DLD1 (cell line): ENCODE measurements at regions not wholly inside any gene's neighbourhood (a gene's known extent, or its start where the extent isn't known, plus 50 kb on each side); places are given as distances from the start of the nearest gene placed in this dataset.

Experiments used
- in situ Hi-C: cut with HindIII; loops from 2 replicates; pipeline ENCODE4 v1.10.0; 2017; ENCODE audit warnings: low sequenced_read_pairs

DNA sequence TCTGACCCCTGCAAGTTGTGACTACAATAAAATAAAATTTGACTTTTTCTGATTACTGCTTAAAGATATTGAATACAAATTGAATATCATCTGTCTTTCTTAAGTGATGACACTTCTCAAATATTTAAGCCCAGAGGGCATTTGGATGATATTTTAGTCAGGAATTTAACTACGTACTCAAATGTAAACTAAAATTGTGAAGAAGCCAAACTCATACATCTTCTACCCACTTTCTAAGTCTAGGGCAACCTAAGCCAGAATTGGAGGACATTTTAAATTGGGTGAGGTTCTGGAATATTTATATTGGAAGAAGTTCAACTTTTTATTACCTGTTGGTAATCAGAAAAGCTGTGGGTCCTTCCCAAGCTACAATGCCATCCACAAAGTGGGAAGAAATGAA is 149.1 kb upstream of the WDR11 start:
- in situ Hi-C loops = no loop called here

DNA sequence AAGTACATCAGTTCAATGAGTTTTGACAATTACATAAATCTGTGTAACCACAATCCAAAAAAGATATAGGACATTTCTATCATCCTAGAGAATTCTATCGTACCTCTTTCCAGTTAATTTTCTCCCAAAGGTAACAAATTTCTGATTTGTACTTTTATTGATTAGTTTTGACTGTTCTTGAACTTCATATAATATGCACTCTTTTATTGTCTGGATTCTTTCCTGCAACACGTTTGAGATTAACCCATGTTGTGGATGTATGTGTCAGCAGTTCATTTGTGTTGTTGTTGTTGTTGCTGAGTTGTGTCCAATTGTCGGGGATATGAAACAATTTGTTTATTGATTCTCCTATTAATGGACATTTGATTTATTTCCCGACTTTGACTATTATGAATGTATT is 145.9 kb upstream of the WDR11 start:
- in situ Hi-C loops = no loop called here

GRCh38 chr10:120710076-120710475 is 141.1 kb upstream of the WDR11 start:
- in situ Hi-C loops = no loop called here

DNA sequence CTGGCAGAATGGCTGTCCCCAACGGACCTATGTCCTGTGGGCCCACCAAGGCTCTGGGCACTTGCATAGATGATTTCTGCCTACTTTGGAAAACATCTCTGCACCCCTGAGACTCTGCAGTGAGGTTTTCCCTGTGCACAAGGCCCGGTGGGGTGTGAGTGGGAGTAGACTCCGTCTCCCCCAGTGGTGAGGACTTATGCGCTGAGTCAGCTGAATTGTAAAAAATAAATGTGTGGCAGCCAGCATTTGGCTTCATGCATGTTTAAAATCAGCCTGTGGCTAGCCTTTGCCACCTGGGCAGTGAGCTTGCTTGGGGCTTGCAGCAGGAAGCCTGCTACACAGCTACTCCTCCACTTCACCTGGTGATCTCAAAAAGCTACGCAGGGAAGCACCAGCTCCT is 139.3 kb upstream of the WDR11 start:
- in situ Hi-C loops = no loop called here

DNA sequence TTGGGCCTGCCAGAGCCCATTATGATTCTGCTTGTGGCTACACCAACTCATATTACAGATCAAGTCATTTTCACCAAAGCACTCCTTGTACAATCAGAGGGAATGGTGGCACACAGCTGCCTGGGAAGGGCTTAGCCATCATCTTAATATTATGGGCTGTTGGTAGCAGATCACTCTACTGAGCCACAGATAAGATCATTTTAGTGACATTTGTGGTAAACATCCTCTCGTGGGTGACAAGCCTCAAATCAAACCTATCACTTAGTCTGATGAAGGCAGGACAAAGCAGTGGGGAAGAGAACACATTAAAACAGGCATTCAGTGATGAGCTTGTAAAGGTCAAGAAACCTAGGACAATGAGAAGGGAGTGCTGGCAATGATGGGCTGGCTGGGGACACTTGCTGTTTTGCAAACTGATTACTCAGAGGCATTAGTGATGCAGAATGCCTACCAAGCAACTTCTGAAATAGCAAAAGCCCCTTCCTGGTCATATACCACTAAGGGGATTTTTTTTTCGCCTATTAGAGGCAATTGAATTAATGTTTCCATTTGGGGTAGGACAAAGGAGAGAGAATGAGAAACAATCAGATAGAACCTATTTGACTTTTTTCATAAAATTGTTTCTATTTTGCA is 137.5 kb upstream of the WDR11 start:
- in situ Hi-C loops = no loop called here

DNA sequence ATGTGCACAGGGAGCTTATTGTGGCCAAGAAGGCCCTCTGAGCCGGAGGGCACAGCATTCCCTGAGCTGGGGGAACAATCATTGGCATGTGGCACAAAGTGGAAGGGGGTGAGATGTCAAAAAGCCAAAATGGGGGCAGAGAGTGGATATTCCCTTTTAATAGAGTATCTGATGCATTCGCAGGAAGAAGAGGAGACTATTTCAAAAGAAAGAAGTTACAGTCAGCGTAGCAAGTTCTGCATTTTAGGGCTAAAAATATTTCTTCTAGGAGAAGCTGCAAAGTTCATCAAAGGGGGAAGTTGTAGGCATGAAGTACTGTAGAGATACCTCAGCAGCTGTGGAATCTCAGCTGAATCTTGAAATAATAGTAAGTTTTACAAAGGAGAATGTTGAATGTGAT is 136.0 kb upstream of the WDR11 start:
- in situ Hi-C loops = no loop called here

GRCh38 chr10:120719333-120719732 is 131.8 kb upstream of the WDR11 start:
- in situ Hi-C loops = no loop called here

DNA sequence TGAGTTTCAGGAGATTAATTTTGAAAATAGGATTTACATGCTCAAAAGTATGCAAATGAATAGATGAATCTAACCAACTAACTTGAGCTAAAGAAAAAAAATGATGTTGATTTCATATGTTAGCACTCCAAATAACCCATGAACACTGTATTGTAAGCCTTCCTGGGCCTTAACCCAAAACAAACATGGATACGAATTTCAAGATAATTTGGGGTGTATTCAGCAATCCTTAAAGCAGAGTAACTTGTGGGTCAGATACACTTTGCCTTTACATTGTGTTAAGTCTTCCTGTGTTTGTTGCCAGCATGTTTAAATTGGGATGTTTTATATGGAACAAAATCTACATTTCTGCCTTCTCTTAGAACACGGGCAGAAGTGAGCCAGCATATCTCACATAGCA is 124.2 kb upstream of the WDR11 start:
- in situ Hi-C loops = no loop called here

DNA sequence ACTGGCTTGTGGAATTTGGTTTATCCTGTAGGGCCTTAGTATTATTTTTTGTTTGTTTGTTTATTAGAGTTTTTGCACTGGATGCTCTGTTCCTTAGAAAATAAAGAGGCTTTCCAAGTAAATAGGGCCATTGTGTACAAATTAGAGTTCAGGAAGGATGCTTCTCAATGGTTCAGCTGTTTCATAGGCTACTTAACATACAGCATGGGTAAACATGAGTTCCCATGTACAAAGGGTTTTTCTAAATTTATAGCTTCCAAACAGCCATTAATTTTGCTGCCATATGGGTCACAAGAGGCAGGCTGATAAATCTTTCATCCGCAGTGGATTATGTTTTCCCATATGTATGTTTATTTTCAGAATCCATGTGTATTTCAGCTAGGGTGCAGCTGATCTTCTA is 121.6 kb upstream of the WDR11 start:
- in situ Hi-C loops = no loop called here

GRCh38 chr10:120732067-120732466 is 119.1 kb upstream of the WDR11 start:
- in situ Hi-C loops = no loop called here

DNA sequence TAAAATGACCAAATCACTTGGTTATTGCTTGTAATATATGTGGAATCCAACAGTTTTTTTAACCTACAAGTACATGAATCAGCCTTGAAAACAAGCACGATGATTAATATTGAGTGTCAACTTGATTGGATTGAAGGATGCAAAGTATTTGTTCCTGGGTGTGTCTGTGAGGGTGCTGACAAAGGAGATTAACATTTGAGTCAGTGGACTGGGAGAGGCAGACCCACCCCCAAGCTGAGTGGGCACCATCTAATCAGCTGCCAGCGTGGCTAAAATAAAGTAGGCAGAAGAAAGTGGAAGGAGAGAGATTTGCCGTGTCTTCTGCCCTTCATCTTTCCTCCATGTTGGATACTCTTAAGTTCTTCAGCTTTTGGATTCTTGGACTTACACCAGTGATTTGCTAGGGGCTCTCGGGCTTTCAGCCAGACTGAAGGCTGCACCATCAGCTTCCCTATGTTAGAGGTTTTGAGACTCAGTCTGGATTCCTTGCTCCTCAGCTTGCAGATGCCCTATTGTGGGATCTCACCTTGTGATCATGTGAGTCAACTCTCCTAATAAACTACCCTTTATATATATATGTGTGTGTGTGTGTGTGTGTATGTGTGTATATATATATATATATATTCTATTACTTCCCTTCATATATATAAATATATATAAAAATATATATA is 118.4 kb upstream of the WDR11 start:
- in situ Hi-C loops = no loop called here

- in situ Hi-C loops = no loop called here
Observed at GRCh38 chr10:120734483-120735078, 116.6 kb upstream of the WDR11 start.

GRCh38 chr10:120735315-120735714 is 115.8 kb upstream of the WDR11 start:
- in situ Hi-C loops = no loop called here

- in situ Hi-C loops = no loop called here
Observed at GRCh38 chr10:120735773-120736371, 115.3 kb upstream of the WDR11 start.

GRCh38 chr10:120736377-120736776 is 114.8 kb upstream of the WDR11 start:
- in situ Hi-C loops = no loop called here

DNA sequence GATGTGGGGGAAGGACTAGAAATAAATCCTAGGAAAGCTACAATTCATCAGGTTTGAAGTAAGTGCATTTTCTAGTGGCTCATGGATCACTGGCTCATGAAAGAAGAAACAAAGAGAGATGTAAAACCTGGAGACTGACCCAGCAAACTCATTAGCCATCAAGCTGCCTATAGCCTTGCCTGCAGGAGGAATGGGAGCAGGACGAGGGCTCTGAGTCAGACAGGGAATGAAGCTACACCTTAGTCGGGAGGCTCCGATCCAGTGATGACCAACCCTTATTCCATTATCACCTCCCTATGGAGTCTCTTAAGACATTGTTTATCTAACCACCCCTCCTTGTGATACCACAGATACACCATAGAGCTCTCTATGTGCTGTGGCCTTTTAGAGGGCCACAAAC is 112.5 kb upstream of the WDR11 start:
- in situ Hi-C loops = no loop called here

DNA sequence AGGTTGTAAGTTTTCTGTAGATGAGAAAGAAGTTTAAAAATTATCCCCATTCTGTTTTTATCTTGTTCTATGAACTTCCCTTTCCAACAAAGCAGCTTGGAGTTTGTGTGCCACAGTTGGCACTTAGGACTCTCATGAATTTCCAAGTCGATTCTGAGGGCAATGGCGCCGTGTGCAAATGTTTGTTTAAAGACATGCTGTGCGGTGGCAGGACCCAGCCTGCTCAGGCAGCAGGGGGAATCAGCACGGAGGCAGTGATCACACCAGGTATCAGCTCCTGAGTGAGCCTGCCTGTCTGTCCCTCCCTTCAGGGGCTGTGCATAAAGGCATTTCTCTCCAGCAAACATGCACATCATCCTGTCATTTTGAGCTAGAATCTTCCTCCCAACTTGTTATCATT is 109.8 kb upstream of the WDR11 start:
- in situ Hi-C loops = no loop called here

DNA sequence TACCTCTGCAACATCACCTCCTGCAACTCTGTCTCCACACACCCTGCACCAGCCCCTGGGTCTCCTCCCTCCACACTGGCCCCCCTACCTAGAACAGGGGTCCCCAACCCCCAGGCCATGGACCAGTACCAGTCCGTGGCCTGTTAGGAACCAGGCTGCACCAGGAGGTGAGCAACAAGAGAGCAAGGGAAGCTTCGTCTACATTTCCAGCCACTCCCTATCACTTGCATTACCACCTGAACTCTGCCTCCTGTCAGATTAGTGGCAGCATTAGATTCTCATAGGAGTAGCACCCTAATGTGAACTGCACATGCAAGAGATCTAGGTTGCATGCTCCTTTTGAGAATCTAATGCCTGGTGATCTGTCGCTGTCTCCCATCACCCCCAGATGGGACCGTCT is 108.8 kb upstream of the WDR11 start:
- in situ Hi-C loops = no loop called here

- in situ Hi-C loops = no loop called here
Observed at GRCh38 chr10:120744040-120744439, 107.1 kb upstream of the WDR11 start.

GRCh38 chr10:120746001-120746777 is 105.0 kb upstream of the WDR11 start:
- in situ Hi-C loops = no loop called here

- in situ Hi-C loops = no loop called here
Observed at GRCh38 chr10:120748519-120748918, 102.6 kb upstream of the WDR11 start.
